ENCODE measurements at regions not wholly inside any gene's neighbourhood (a gene's known extent, or its start where the extent isn't known, plus 50 kb on each side); places are given as distances from the start of the nearest gene placed in this dataset.

GRCh38 chr16:16917191-16917785, 538.3 kb downstream of the NPIPA7 start:
- no peak for TF ChIP-seq ARID4B (CRISPR knock-in tag; IDR thresholded peaks at IDR 0.05; ENCODE audit: borderline replicate concordance)
- DNase-seq (ENCODE audit: low spot score): no peak
- Mint-ChIP-seq H3K4me1 (peaks cover 5% of the 10 kb centered on the region), H3K4me3 (no peak overlapping the region), H3K27ac (no peak overlapping the region), H3K36me3 (peaks cover 4% of the 10 kb centered on the region), H3K27me3 (ENCODE audit: low read depth) (peaks cover 12% of the 10 kb centered on the region), H3K9me3 (peaks cover 5% of the 10 kb centered on the region)
- ChIA-PET CTCF (interaction anchor here (1.5 kb wide), 1 partner anchor 277 kb away, joined by 4 read pairs; no protein-coding TSS in a partner anchor), POLR2A (no interaction called here)
- no peak for ATAC-seq

GRCh38 chr16:16923479-16923878, 544.5 kb downstream of the NPIPA7 start:
- CTCF ChIA-PET: interaction anchor here (1.3 to 1.4 kb wide), 2 partner anchors 42 to 62 kb away, joined by 3 to 5 read pairs; no protein-coding TSS in a partner anchor

GRCh38 chr16:16924613-16925012, 545.7 kb downstream of the NPIPA7 start:
- DNase-seq (ENCODE audit: low spot score) (no peak), ATAC-seq (no peak)
- no peaks in the 10 kb centered on the region for H3K36me3 Mint-ChIP-seq
- H3K27me3 Mint-ChIP-seq (ENCODE audit: low read depth): peaks cover 29% of the 10 kb centered on the region
- H3K9me3 Mint-ChIP-seq: no peaks in the 10 kb centered on the region
- ChIA-PET CTCF (interaction anchor here (1.3 kb wide), 1 partner anchor 63 kb away, joined by 5 read pairs; no protein-coding TSS in a partner anchor), POLR2A (no interaction called here)
- no peak overlapping the region for H3K27ac Mint-ChIP-seq
- H3K4me3 Mint-ChIP-seq: no peak overlapping the region
- H3K4me1 Mint-ChIP-seq: peaks cover 10% of the 10 kb centered on the region
- TF ChIP-seq AR (CRISPR knock-in tag; IDR thresholded peaks at IDR 0.05): no peak
- no peak for TF ChIP-seq USF1 (CRISPR knock-in tag; IDR thresholded peaks at IDR 0.05)
- no peak for TF ChIP-seq MAX (CRISPR knock-in tag; IDR thresholded peaks at IDR 0.05)
- no peak for TF ChIP-seq ZNF317 (CRISPR knock-in tag; IDR thresholded peaks at IDR 0.05; ENCODE audit: borderline replicate concordance, low read depth)
- no peak for TF ChIP-seq KAT7 (CRISPR knock-in tag; IDR thresholded peaks at IDR 0.05; ENCODE audit: borderline replicate concordance)
- no peak for TF ChIP-seq ZNF281 (CRISPR knock-in tag; IDR thresholded peaks at IDR 0.05)
- no peak for TF ChIP-seq ZNF396 (CRISPR knock-in tag; IDR thresholded peaks at IDR 0.05; ENCODE audit: borderline replicate concordance)
- TF ChIP-seq FOXJ3 (CRISPR knock-in tag; IDR thresholded peaks at IDR 0.05; ENCODE audit: borderline replicate concordance): no peak
- no peak for TF ChIP-seq TEAD4 (CRISPR knock-in tag; IDR thresholded peaks at IDR 0.05)
- TF ChIP-seq ZBTB21 (CRISPR knock-in tag; IDR thresholded peaks at IDR 0.05; ENCODE audit: borderline replicate concordance): no peak
- TF ChIP-seq IRF1 (CRISPR knock-in tag; IDR thresholded peaks at IDR 0.05): no peak
- no peak for TF ChIP-seq E2F5 (CRISPR knock-in tag; IDR thresholded peaks at IDR 0.05)
- no peak for TF ChIP-seq EMX1 (CRISPR knock-in tag; IDR thresholded peaks at IDR 0.05)

More at GRCh38 chr16:16923479-16923878, 544.5 kb downstream of the NPIPA7 start:
- peaks cover 29% of the 10 kb centered on the region for H3K27me3 Mint-ChIP-seq (ENCODE audit: low read depth)
- no peaks in the 10 kb centered on the region for H3K9me3 Mint-ChIP-seq
- no peaks in the 10 kb centered on the region for H3K36me3 Mint-ChIP-seq
- ATAC-seq (no peak), DNase-seq (ENCODE audit: low spot score) (no peak)
- POLR2A ChIA-PET: interaction anchor here (0.6 kb wide), 1 partner anchor 69 kb away, joined by 3 read pairs; no protein-coding TSS in a partner anchor
- peaks cover 10% of the 10 kb centered on the region for H3K4me1 Mint-ChIP-seq
- TF ChIP-seq SMAD4 (CRISPR knock-in tag; IDR thresholded peaks at IDR 0.05) (no peak), E2F5 (CRISPR knock-in tag; IDR thresholded peaks at IDR 0.05) (no peak), JUN (CRISPR knock-in tag; IDR thresholded peaks at IDR 0.05) (no peak)
- no peak overlapping the region for H3K27ac Mint-ChIP-seq
- no peak overlapping the region for H3K4me3 Mint-ChIP-seq

Data from WTC11 (cell line).